Hepatocyte (in vitro differentiated cells): ENCODE measurements at regions not wholly inside any gene's neighbourhood (a gene's known extent, or its start where the extent isn't known, plus 50 kb on each side); places are given as distances from the start of the nearest gene placed in this dataset.
A peak's percentile ranks its signal among the peaks of the same experiment; 100 is the strongest.

Experiments used
- DNase-seq: peaks from one replicate; pipeline ENCODE4 v3.0.0-alpha.2; 2016; ENCODE audit warnings: low spot score
- H2AFZ ChIP-seq: fragments of 200-600 bp; sonication (generic); 2 replicates; pipeline ENCODE4 v1.6.0; 2016; ENCODE audit warnings: antibody characterized with exemption, mild to moderate bottlenecking
- H3K27ac ChIP-seq: fragments of 200-600 bp; sonication (generic); 2 replicates; pipeline ENCODE4 v1.5.1; 2016; ENCODE audit warnings: mild to moderate bottlenecking
- H3K27me3 ChIP-seq: fragments of 200-600 bp; sonication (generic); 2 replicates; pipeline ENCODE4 v1.6.1; 2016
- H3K36me3 ChIP-seq: fragments of 200-600 bp; sonication (generic); replicated peaks from 2 replicates; pipeline ENCODE4 v1.5.1; 2016; ENCODE audit warnings: low read depth; ENCODE audit not compliant: insufficient read depth
- H3K4me1 ChIP-seq: fragments of 200-600 bp; sonication (generic); 2 replicates; pipeline ENCODE4 v1.5.1; 2016; ENCODE audit warnings: mild to moderate bottlenecking, moderate library complexity; ENCODE audit not compliant: insufficient read depth
- H3K4me2 ChIP-seq: fragments of 200-600 bp; sonication (generic); 2 replicates; pipeline ENCODE4 v1.6.0; 2016
- H3K4me3 ChIP-seq: fragments of 200-600 bp; sonication (generic); 2 replicates; pipeline ENCODE4 v1.5.1; 2016; ENCODE audit warnings: mild to moderate bottlenecking
- H3K79me2 ChIP-seq: fragments of 200-600 bp; sonication (generic); 2 replicates; pipeline ENCODE4 v1.6.0; 2017; ENCODE audit warnings: mild to moderate bottlenecking
- H3K9me2 ChIP-seq: fragments of 200-600 bp; sonication (generic); replicated peaks from 2 replicates; pipeline ENCODE4 v1.6.0; 2017; ENCODE audit warnings: mild to moderate bottlenecking; ENCODE audit not compliant: insufficient read depth
- H3K9me3 ChIP-seq: fragments of 200-600 bp; sonication (generic); 2 replicates; pipeline ENCODE4 v1.5.1; 2016; ENCODE audit warnings: low read depth, mild to moderate bottlenecking
- H4K20me1 ChIP-seq: fragments of 200-600 bp; sonication (generic); 2 replicates; pipeline ENCODE4 v1.6.0; 2016; ENCODE audit warnings: mild to moderate bottlenecking; ENCODE audit not compliant: insufficient read depth, poor library complexity, severe bottlenecking
- CTCF ChIP-seq: fragments of 200-600 bp; sonication (generic); IDR thresholded peaks from 2 replicates; pipeline ENCODE4 v1.5.1; 2016; ENCODE audit warnings: antibody characterized with exemption, mild to moderate bottlenecking; ENCODE audit not compliant: poor library complexity
- EZH2 ChIP-seq: fragments of 200-600 bp; sonication (generic); IDR thresholded peaks from 2 replicates; pipeline ENCODE4 v1.6.1; 2016; ENCODE audit warnings: antibody characterized with exemption, mild to moderate bottlenecking, borderline replicate concordance
- EZH2phosphoT487 ChIP-seq: fragments of 200-600 bp; sonication (generic); IDR thresholded peaks from one replicate; pipeline ENCODE4 v1.6.1; 2018; ENCODE audit warnings: antibody characterized with exemption, mild to moderate bottlenecking, low read depth, moderate library complexity; ENCODE audit not compliant: unreplicated experiment, severe bottlenecking
- WGBS: methylation state at CpG from one replicate; pipeline ENCODE4 v1.1.6; 2016; ENCODE audit warnings: low lambda C conversion rate; ENCODE audit errors: missing lambda C conversion rate; 5-methylcytosine and 5-hydroxymethylcytosine counted together

- no peaks in the 10 kb centered on the region for H3K27me3 ChIP-seq
- H2AFZ ChIP-seq = no peak overlapping the region
- H3K9me3 ChIP-seq = no peaks in the 10 kb centered on the region
- H3K79me2 ChIP-seq = no peaks in the 10 kb centered on the region
- H3K4me3 ChIP-seq = no peak overlapping the region
- no peaks in the 10 kb centered on the region for H3K9me2 ChIP-seq
- DNase-seq = no peak
- H3K27ac ChIP-seq = no peak overlapping the region
- no peaks in the 10 kb centered on the region for H4K20me1 ChIP-seq
- H3K4me2 ChIP-seq = no peak overlapping the region
- peaks cover 12% of the 10 kb centered on the region for H3K4me1 ChIP-seq
- WGBS = 56% methylated on average over 2 of the region's 2 CpGs
- H3K36me3 ChIP-seq = no peaks in the 10 kb centered on the region
- TF ChIP-seq EZH2phosphoT487 = no peak
- no peak for TF ChIP-seq EZH2
- TF ChIP-seq CTCF = no peak
Measured at GRCh38 chr5:125276096-125276495, 529.7 kb upstream of the ZNF608 start.

- peak; percentile 49 for DNase-seq
- Histone ChIP-seq H3K9me3 (no peaks in the 10 kb centered on the region), H3K79me2 (no peaks in the 10 kb centered on the region), H3K4me1 (peaks cover 12% of the 10 kb centered on the region), H3K4me2 (no peak overlapping the region), H3K9me2 (no peaks in the 10 kb centered on the region), H3K4me3 (no peak overlapping the region), H2AFZ (no peak overlapping the region), H4K20me1 (no peaks in the 10 kb centered on the region), H3K27ac (peak overlapping the region; percentile 60), H3K27me3 (no peaks in the 10 kb centered on the region), H3K36me3 (no peaks in the 10 kb centered on the region)
- 86% methylated on average over 3 of the region's 3 CpGs for WGBS
- TF ChIP-seq CTCF (no peak), EZH2phosphoT487 (no peak), EZH2 (no peak)
Measured at GRCh38 chr5:125277494-125278154, 531.2 kb upstream of the ZNF608 start.

GRCh38 chr5:125278711-125279110, 532.3 kb upstream of the ZNF608 start:
- Histone ChIP-seq H3K79me2 (no peaks in the 10 kb centered on the region), H3K9me3 (no peaks in the 10 kb centered on the region), H2AFZ (no peak overlapping the region), H3K36me3 (no peaks in the 10 kb centered on the region), H3K9me2 (no peaks in the 10 kb centered on the region), H3K4me3 (no peak overlapping the region), H3K4me2 (no peak overlapping the region), H4K20me1 (no peaks in the 10 kb centered on the region), H3K27me3 (no peaks in the 10 kb centered on the region), H3K4me1 (peaks cover 12% of the 10 kb centered on the region), H3K27ac (no peak overlapping the region)
- WGBS = 84% methylated on average over 2 of the region's 2 CpGs
- TF ChIP-seq EZH2phosphoT487 (no peak), EZH2 (no peak), CTCF (no peak)
- no peak for DNase-seq
